Gastroesophageal sphincter (tissue), 4 donors: ENCODE measurements at regions not wholly inside any gene's neighbourhood (a gene's known extent, or its start where the extent isn't known, plus 50 kb on each side); places are given as distances from the start of the nearest gene placed in this dataset.

ENCODE experiments used
- ATAC-seq: fragments of 150-250 bp; one replicate; pipeline ENCODE4 v1.9.1; 2016; ENCODE audit warnings: mild to moderate bottlenecking, moderate library complexity
- H3K27ac ChIP-seq, 4 donors: fragments of 200-600 bp; sonication (generic) in 3 of 4; 1 replicate in 3 of 4; 2 replicates in 1 of 4; pipeline ENCODE4 v1.5.1; 2016 to 2019
- H3K27me3 ChIP-seq: fragments of 200-600 bp; sonication (generic); one replicate; pipeline ENCODE4 v1.5.1; 2019
- H3K36me3 ChIP-seq, 2 donors: fragments of 200-600 bp; sonication (generic); one replicate each; pipeline ENCODE4 v1.5.1; 2019; ENCODE audit warnings: control low read depth in 1 of 2
- H3K4me1 ChIP-seq, 3 donors: fragments of 200-600 bp; sonication (generic); 1 replicate in 2 of 3; 2 replicates in 1 of 3; pipeline ENCODE4 v1.5.1; 2016 to 2019; ENCODE audit warnings: control low read depth in 2 of 3
- H3K4me3 ChIP-seq, 2 donors: fragments of 200-600 bp; sonication (generic); one replicate each; pipeline ENCODE4 v1.5.1; 2019; ENCODE audit warnings: mild to moderate bottlenecking in 1 of 2, moderate library complexity in 1 of 2
- H3K9me3 ChIP-seq, 3 donors: fragments of 200-600 bp; sonication (generic); one replicate each; pipeline ENCODE4 v1.5.1; 2017 to 2019; ENCODE audit warnings: control low read depth in 2 of 3
- CTCF ChIP-seq, 4 experiments: fragments of 200-600 bp in 2 of 4; fragments of 450-650 bp in 2 of 4; sonication (generic) in 1 of 4; IDR thresholded peaks; one replicate each; pipeline ENCODE4 v1.5.1; 2017 to 2019; ENCODE audit warnings: antibody characterized with exemption in 4 of 4, mild to moderate bottlenecking in 2 of 4, moderate library complexity in 2 of 4
- EP300 ChIP-seq: sonication (generic); formaldehyde crosslinking; IDR thresholded peaks from one replicate; pipeline ENCODE4 v1.6.1; 2017; ENCODE audit warnings: antibody characterized with exemption, mild to moderate bottlenecking
- POLR2A ChIP-seq, 2 donors: fragments of 450-650 bp; IDR thresholded peaks; one replicate each; pipeline ENCODE4 v1.6.1; 2017; ENCODE audit warnings: antibody characterized with exemption in 2 of 2, mild to moderate bottlenecking in 2 of 2, moderate library complexity in 1 of 2
- POLR2AphosphoS5 ChIP-seq: sonication (generic); formaldehyde crosslinking; IDR thresholded peaks from one replicate; pipeline ENCODE4 v1.6.1; 2017; ENCODE audit warnings: antibody characterized with exemption
- WGBS, 2 donors: methylation state at CpG; one replicate each; pipeline ENCODE4 v1.1.5; 2018; ENCODE audit warnings: low coverage in 1 of 2; 5-methylcytosine and 5-hydroxymethylcytosine counted together

DNA sequence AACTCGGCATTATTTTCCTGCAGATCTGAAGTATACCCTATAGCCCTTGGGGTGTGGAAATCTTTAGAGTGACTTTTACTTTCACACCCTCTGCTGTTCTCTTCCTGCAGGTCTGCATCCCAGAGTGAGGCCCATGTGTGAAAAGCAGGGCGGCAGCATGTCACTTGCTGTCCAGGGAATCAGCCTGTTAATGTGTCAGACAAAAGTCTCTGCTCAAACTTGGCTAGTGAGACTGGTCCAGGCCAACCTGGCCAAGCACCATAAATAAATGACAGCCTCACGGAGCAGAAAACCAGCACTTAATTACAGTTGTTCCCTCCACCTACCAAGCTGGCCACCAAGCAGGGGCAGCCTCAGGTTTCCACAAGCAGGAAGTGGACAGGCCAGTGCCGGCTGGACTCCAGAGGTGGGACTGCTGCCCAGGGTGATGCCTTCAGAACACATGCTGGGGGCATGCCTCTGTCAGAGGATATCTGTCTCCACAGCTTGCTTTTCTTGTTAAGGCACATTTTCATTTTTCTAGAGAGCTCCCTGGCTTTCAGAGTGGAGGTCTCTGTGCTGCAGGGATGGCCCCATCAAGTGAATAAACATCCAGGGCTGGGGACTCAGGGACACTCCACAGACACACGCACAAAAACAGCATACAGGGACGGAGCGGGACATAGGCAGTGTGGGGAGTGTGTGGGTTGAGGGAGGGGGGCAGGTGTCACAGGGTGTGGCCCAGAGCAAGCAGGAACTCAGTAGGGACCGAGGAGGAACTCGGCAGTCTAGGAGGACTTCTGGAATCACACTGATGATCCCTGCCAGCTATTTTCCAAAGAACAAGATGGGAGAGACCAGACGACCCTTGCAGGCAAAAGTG is 243.8 kb upstream of the IRX1 start:
- no peaks in the 10 kb centered on the region for H3K36me3 ChIP-seq
- no peak for ATAC-seq
- WGBS, 2 donors, result 75 to 78% methylated on average over 8 to 9 of the region's 10 CpGs
- H3K9me3 ChIP-seq, result peaks cover 0 to 8% (median 0%) of the 10 kb centered on the region in 3 donors
- TF ChIP-seq EP300, result no peak
- TF ChIP-seq CTCF (IDR thresholded peaks at IDR 0.05), result no peak
- no peak for TF ChIP-seq POLR2A (IDR thresholded peaks at IDR 0.05)
- TF ChIP-seq POLR2AphosphoS5, result no peak
- no peak overlapping the region for H3K27ac ChIP-seq
- no peak overlapping the region for H3K4me3 ChIP-seq
- peaks cover 26% of the 10 kb centered on the region for H3K27me3 ChIP-seq
- no peaks in the 10 kb centered on the region for H3K4me1 ChIP-seq

GRCh38 chr5:3350781-3351180 is 244.9 kb upstream of the IRX1 start:
- Histone ChIP-seq H3K4me3 (no peak overlapping the region), H3K27me3 (peaks cover 26% of the 10 kb centered on the region), H3K4me1 (no peaks in the 10 kb centered on the region), H3K9me3 (peaks cover 0 to 8% (median 0%) of the 10 kb centered on the region in 3 donors), H3K36me3 (no peaks in the 10 kb centered on the region), H3K27ac (no peak overlapping the region)
- ATAC-seq, result no peak
- TF ChIP-seq POLR2A (IDR thresholded peaks at IDR 0.05) (no peak), CTCF (IDR thresholded peaks at IDR 0.05) (no peak), EP300 (no peak), POLR2AphosphoS5 (no peak)
- 89 to 100% methylated on average over 2 to 4 of the region's 5 CpGs for WGBS, 2 donors

- Histone ChIP-seq H3K27me3 (peaks cover 26% of the 10 kb centered on the region), H3K4me3 (no peak overlapping the region), H3K4me1 (no peaks in the 10 kb centered on the region), H3K9me3 (peaks cover 0 to 8% (median 0%) of the 10 kb centered on the region in 3 donors), H3K36me3 (no peaks in the 10 kb centered on the region), H3K27ac (no peak overlapping the region)
- 77 to 90% methylated on average over 3 to 6 of the region's 10 CpGs for WGBS, 2 donors
- ATAC-seq, result no peak
- no peak for TF ChIP-seq EP300
- TF ChIP-seq POLR2AphosphoS5, result no peak
- no peak for TF ChIP-seq CTCF (IDR thresholded peaks at IDR 0.05)
- no peak for TF ChIP-seq POLR2A (IDR thresholded peaks at IDR 0.05)
These were observed 245.7 kb upstream of the IRX1 start for GRCh38 chr5:3349704-3350565.

GRCh38 chr5:3348576-3349535 is 246.8 kb upstream of the IRX1 start:
- peaks cover 0 to 8% (median 0%) of the 10 kb centered on the region in 3 donors for H3K9me3 ChIP-seq
- H3K36me3 ChIP-seq, result no peaks in the 10 kb centered on the region
- ATAC-seq, result no peak
- WGBS, 2 donors, result 51 to 62% methylated on average over 8 of the region's 22 CpGs
- no peak overlapping the region for H3K27ac ChIP-seq
- H3K4me3 ChIP-seq, result no peak overlapping the region
- TF ChIP-seq EP300 (no peak), CTCF (IDR thresholded peaks at IDR 0.05) (no peak)
- H3K27me3 ChIP-seq, result peaks cover 30% of the 10 kb centered on the region
- no peaks in the 10 kb centered on the region for H3K4me1 ChIP-seq
